ENCODE measurements at regions not wholly inside any gene's neighbourhood (a gene's known extent, or its start where the extent isn't known, plus 50 kb on each side); places are given as distances from the start of the nearest gene placed in this dataset.

DNA sequence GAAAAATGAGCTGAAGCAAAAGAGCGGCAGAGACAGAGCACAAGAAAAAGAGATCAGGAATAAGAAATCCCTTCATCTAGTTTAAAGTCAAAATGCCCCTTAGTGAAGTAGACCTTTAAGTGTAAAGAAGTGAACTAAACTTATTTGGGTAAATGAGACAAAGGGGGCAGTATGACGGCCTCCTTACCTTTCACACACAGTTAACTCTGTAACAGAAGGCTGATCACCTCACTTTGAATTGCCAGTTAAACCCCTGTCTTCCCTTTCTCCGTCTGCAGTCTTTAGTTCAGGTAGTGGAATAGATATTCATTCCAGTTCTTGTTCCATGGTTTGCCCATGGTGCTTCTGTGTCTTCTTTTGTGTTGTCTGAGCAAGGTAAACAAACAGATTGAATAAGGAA lies 1029.8 kb downstream of the DIAPH3 start:
- TF ChIP-seq CTCF (IDR thresholded peaks at IDR 0.05), result no peak
- no peak for TF ChIP-seq POLR2AphosphoS5 (IDR thresholded peaks at IDR 0.05)
- no peak for TF ChIP-seq POLR2A (IDR thresholded peaks at IDR 0.05)
- TF ChIP-seq EP300 (IDR thresholded peaks at IDR 0.05), result no peak

Measured in sigmoid colon (tissue), 4 donors.